Ascending aorta (tissue), 2 donors: ENCODE measurements at regions not wholly inside any gene's neighbourhood (a gene's known extent, or its start where the extent isn't known, plus 50 kb on each side); places are given as distances from the start of the nearest gene placed in this dataset.
"Not testable (repeated sequence)": the region's sequence is repeated elsewhere in the genome, so short reads cannot be mapped to it uniquely, and the experiment has no call there.

Experiments
- DNase-seq, 2 donors: peaks; one replicate each; pipeline ENCODE4 v3.0.0-alpha.2; 2019; ENCODE audit warnings: low spot score in 2 of 2
- H3K27ac ChIP-seq, 2 donors: fragments of 200-600 bp; sonication (generic); one replicate each; pipeline ENCODE4 v1.5.1; 2016 to 2017; ENCODE audit warnings: mild to moderate bottlenecking in 1 of 2
- H3K27me3 ChIP-seq: fragments of 200-600 bp; sonication (generic); one replicate; pipeline ENCODE4 v1.5.1; 2017
- H3K36me3 ChIP-seq, 2 donors: fragments of 200-600 bp; sonication (generic); one replicate each; pipeline ENCODE4 v1.5.1; 2016
- H3K4me1 ChIP-seq, 2 donors: fragments of 200-600 bp; sonication (generic); one replicate each; pipeline ENCODE4 v1.5.1; 2016 to 2017; ENCODE audit warnings: mild to moderate bottlenecking in 1 of 2
- H3K4me3 ChIP-seq, 2 donors: fragments of 200-600 bp; sonication (generic); one replicate each; pipeline ENCODE4 v1.5.1; 2016 to 2017; ENCODE audit warnings: mild to moderate bottlenecking in 1 of 2
- H3K9me3 ChIP-seq, 2 donors: fragments of 200-600 bp; sonication (generic); one replicate each; pipeline ENCODE4 v1.5.1; 2016
- intact Hi-C: fragments of 100-400 bp; cut with DNase I; formaldehyde crosslinking; loops from one replicate; pipeline ENCODE4 v1.15.1; 2023
- TF ChIP-seq, protein P1 (sequence below), 3 experiments: fragments of 200-600 bp in 2 of 3; fragments of 450-650 bp in 1 of 3; sonication (generic) in 2 of 3; IDR thresholded peaks; one replicate each; pipeline ENCODE4 v1.5.1; 2016 to 2019; ENCODE audit warnings: antibody characterized with exemption in 3 of 3, mild to moderate bottlenecking in 1 of 3, moderate library complexity in 1 of 3

DNA sequence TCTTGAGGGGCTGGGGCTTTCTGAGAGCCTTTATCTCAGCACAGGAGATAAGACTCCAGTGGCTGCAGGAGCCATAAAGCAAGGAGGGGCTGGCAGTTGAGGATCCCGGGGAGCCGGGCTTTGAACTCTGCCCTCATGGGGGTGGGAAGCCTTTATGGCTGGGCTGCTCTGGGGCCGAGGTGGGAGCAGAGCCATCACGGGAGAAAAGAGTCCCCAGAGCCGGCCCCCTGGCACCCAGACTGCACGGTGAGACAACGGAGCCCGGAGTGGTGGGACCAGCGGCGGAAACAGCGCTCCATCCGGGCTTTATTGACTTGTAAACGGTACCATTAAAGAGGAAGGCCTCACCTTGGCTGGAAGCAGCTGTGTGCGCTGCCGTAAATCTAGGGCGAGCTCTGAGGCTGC, 162.6 kb downstream of the MYCN start:
- H3K9me3 ChIP-seq: no peaks in the 10 kb centered on the region
- TF ChIP-seq, protein P1, sequence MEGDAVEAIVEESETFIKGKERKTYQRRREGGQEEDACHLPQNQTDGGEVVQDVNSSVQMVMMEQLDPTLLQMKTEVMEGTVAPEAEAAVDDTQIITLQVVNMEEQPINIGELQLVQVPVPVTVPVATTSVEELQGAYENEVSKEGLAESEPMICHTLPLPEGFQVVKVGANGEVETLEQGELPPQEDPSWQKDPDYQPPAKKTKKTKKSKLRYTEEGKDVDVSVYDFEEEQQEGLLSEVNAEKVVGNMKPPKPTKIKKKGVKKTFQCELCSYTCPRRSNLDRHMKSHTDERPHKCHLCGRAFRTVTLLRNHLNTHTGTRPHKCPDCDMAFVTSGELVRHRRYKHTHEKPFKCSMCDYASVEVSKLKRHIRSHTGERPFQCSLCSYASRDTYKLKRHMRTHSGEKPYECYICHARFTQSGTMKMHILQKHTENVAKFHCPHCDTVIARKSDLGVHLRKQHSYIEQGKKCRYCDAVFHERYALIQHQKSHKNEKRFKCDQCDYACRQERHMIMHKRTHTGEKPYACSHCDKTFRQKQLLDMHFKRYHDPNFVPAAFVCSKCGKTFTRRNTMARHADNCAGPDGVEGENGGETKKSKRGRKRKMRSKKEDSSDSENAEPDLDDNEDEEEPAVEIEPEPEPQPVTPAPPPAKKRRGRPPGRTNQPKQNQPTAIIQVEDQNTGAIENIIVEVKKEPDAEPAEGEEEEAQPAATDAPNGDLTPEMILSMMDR (IDR thresholded peaks at IDR 0.05): no peak
- H3K36me3 ChIP-seq: no peaks in the 10 kb centered on the region
- no peaks in the 10 kb centered on the region for H3K27me3 ChIP-seq
- H3K4me1 ChIP-seq: no peaks in the 10 kb centered on the region
- intact Hi-C loops: no loop called here
- no peak overlapping the region for H3K27ac ChIP-seq
- no peak for DNase-seq
- no peak overlapping the region for H3K4me3 ChIP-seq

DNA sequence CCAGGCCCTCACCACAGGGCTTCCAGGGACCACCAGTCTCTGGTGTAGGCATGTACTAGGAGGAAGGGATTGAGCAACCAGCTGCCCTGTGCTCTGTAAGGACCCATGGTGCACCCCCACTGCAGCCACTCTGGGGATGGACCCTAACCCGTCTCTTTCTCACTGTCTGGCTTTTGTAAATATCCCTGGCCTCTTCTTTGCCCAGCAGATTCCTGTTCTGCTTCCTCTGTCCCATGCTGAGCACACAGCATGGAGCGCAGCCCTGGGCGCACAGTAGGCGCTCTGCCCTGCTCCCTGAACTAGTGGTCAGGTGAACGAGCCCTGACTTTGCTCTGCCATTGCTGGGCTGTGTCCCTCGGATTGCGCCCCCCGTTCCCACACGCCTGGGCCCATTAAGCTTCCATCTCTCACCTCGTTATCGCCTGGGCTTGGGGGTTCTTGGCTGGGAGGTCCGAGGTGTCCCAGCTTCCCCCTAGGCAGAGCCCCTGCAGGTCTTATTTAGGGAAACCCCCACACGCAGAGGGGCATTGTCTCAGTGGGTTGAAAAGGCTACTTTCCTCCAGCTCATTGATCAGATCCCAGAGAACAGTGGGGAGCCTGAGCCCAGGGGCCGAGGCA, 162.1 kb downstream of the MYCN start:
- no peak overlapping the region for H3K27ac ChIP-seq
- no peaks in the 10 kb centered on the region for H3K9me3 ChIP-seq
- no peaks in the 10 kb centered on the region for H3K36me3 ChIP-seq
- no peak overlapping the region for H3K4me3 ChIP-seq
- H3K4me1 ChIP-seq: no peaks in the 10 kb centered on the region
- no peaks in the 10 kb centered on the region for H3K27me3 ChIP-seq
- TF ChIP-seq, protein P1 (IDR thresholded peaks at IDR 0.05): no peak
- DNase-seq: no peak
- intact Hi-C loops: no loop called here

DNA sequence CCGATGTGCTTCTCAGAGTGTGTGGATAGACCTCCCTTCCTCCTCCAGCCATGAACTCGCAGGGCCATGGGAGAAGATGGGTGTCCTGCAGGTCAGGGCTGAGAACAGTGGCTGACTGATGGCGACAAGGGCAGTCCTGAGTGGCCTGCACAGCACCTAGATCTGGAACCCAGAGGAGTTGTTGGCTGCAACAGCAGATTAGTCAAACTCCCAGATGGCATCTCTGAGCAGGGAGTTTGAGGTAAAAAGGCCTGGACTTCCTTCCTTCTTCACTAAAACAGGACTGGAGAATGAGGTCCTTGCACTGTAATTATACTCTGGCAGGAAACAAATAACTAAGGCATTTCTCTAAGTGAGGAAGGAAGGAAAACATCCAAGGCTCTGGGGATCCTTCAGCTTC, 160.8 kb downstream of the MYCN start:
- H3K9me3 ChIP-seq: no peaks in the 10 kb centered on the region
- intact Hi-C loops: no loop called here
- no peaks in the 10 kb centered on the region for H3K27me3 ChIP-seq
- H3K36me3 ChIP-seq: no peaks in the 10 kb centered on the region
- H3K4me3 ChIP-seq: no peak overlapping the region
- TF ChIP-seq, protein P1 (IDR thresholded peaks at IDR 0.05): no peak
- DNase-seq: no peak
- no peaks in the 10 kb centered on the region for H3K4me1 ChIP-seq
- H3K27ac ChIP-seq: no peak overlapping the region

DNA sequence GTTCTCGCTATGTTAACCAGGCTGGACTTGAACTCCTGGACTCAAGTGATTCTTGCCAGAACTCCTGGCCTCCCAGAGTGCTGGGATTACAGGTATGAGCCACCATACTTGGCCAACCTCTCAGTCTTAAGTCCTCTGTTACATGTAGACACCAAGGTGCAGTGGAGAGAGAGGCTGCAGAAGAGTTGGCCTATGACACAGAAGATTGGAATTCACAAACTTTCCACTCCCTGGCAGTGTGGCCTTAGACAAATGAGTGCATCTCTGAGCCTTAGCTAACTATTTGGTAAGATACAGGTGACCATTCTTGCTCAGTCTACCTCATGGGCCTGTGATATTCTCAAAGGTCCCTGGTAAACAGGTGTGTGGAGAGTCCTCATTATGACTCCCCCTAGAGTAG, 159.7 kb downstream of the MYCN start:
- TF ChIP-seq, protein P1 (IDR thresholded peaks at IDR 0.05): no peak
- no peaks in the 10 kb centered on the region for H3K36me3 ChIP-seq
- no peaks in the 10 kb centered on the region for H3K9me3 ChIP-seq
- intact Hi-C loops: no loop called here
- no peak overlapping the region for H3K4me3 ChIP-seq
- DNase-seq: no peak
- no peaks in the 10 kb centered on the region for H3K27me3 ChIP-seq
- no peak overlapping the region for H3K27ac ChIP-seq
- no peaks in the 10 kb centered on the region for H3K4me1 ChIP-seq

DNA sequence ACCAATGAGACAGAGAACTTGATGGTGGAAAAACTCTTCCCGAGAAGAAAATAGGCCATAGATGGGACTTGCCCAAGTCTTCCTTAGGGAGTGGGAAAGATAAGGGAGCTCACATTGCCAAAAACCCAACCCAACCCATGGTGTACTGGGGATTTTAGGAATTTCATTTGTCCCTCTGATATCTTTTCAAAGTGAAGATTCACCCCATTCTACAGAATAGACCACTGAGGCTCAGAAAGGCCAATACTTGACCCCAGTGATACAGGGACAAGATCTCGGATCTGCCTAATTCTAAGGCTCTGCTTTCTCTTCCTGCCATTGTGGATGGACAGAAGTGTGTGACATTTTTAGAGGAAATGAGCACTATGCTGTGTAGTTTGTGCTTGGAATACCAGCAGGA, 159.0 kb downstream of the MYCN start:
- H3K4me1 ChIP-seq: no peaks in the 10 kb centered on the region
- intact Hi-C loops: no loop called here
- no peaks in the 10 kb centered on the region for H3K36me3 ChIP-seq
- DNase-seq: no peak
- no peak overlapping the region for H3K27ac ChIP-seq
- H3K4me3 ChIP-seq: no peak overlapping the region
- TF ChIP-seq, protein P1 (IDR thresholded peaks at IDR 0.05): no peak
- no peaks in the 10 kb centered on the region for H3K27me3 ChIP-seq
- no peaks in the 10 kb centered on the region for H3K9me3 ChIP-seq

DNA sequence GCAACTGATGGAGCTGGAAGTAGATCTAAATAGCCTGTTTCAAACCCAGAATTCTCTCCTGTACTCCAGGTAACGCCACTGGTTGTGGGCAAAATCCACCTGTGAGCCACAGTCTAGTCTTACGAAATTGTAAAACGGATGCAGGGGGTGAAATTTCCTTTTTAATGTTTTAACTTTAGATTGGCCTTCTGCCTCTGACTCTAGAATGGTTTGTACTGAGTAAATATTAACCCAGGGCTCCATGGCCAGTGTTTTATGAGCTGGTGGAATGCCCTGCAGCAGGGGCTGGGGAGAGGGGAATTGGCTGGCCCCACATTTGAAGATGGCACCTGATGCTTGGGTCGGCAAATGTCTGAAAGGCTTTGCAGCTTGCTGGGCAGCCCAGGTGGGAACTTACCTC, 156.6 kb downstream of the MYCN start:
- TF ChIP-seq, protein P1 (IDR thresholded peaks at IDR 0.05): no peak
- intact Hi-C loops: no loop called here
- Histone ChIP-seq H3K36me3 (no peaks in the 10 kb centered on the region), H3K4me3 (no peak overlapping the region), H3K27me3 (no peaks in the 10 kb centered on the region), H3K4me1 (no peaks in the 10 kb centered on the region), H3K9me3 (no peaks in the 10 kb centered on the region), H3K27ac (no peak overlapping the region)
- no peak for DNase-seq

DNA sequence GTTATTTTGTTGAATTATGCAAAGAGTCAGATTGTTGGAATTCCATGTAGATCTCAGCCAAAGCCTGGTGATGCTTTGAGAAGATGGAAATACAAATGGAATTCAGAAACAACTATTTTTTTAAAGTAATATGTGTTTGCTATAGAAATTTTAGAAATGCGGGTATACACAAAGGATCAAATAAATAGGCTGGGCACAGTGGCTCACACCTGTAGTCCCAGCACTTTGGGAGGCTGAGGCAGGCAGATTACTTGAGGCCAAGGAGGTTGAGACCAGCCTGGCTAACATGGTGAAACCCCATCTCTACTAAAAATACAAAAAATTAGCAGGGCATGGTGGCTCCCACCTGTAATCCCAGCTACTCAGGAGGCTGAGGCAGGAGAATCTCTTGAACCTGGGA, 155.1 kb downstream of the MYCN start:
- H3K9me3 ChIP-seq, DNase-seq, intact Hi-C loops, H3K36me3 ChIP-seq, H3K4me3 ChIP-seq, H3K27ac ChIP-seq, H3K27me3 ChIP-seq, H3K4me1 ChIP-seq: not testable (repeated sequence)
